IMR-90 (cell line): ENCODE measurements at regions not wholly inside any gene's neighbourhood (a gene's known extent, or its start where the extent isn't known, plus 50 kb on each side); places are given as distances from the start of the nearest gene placed in this dataset.

Experiments
- ATAC-seq: fragments of 200-7000 bp; cut with Tn5 transposase; 2 replicates; pipeline ENCODE4 v1.9.1; 2020; ENCODE audit warnings: low read depth, mild to moderate bottlenecking, moderate library complexity
- BruUV-seq: library from RNA; stranded (reverse); fragments of 400-500 nt; replicated peaks from 2 replicates; lab custom pipeline; 2021; lab: Mats Ljungman, UMichigan
- CTCF ChIA-PET: fragments of 300-600 bp; formaldehyde crosslinking; extraction: SDS; loops from one replicate; lab custom pipeline; 2021; ENCODE audit warnings: antibody characterized with exemption; lab: Yijun Ruan, JAX
- POLR2A ChIA-PET: fragments of 300-600 bp; sonication (Branson Sonifier 250); formaldehyde crosslinking; loops from one replicate; lab custom pipeline; 2022; ENCODE audit warnings: antibody characterized with exemption; ENCODE audit not compliant: unreplicated experiment; lab: Charles Lee
- DNase-seq: peaks from one replicate; pipeline ENCODE4 v3.0.0; 2013
- H2AFZ ChIP-seq: replicated peaks from 2 replicates; pipeline ENCODE3; 2013; ENCODE audit warnings: low read length, mild to moderate bottlenecking; ENCODE audit not compliant: poor library complexity
- H2AK5ac ChIP-seq: 2 replicates; pipeline ENCODE4 v1.6.1; 2013; ENCODE audit warnings: low read depth, low read length, inconsistent platforms
- H2AK9ac ChIP-seq: replicated peaks from 2 replicates; pipeline ENCODE3; 2013; ENCODE audit warnings: mild to moderate bottlenecking, low read depth, low read length, moderate library complexity; ENCODE audit not compliant: poor library complexity
- H2BK120ac ChIP-seq: 2 replicates; pipeline ENCODE4 v1.6.1; 2013; ENCODE audit warnings: low read depth, low read length, inconsistent platforms
- H2BK15ac ChIP-seq: 3 replicates; pipeline ENCODE4 v1.6.1; 2013; ENCODE audit warnings: low read depth, low read length, inconsistent platforms
- H2BK20ac ChIP-seq: 2 replicates; pipeline ENCODE4 v1.6.1; 2013; ENCODE audit warnings: low read depth, mild to moderate bottlenecking, inconsistent platforms, low read length, moderate library complexity
- H2BK5ac ChIP-seq: 2 replicates; pipeline ENCODE4 v1.6.1; 2013; ENCODE audit warnings: mild to moderate bottlenecking, low read depth, low read length, inconsistent platforms; ENCODE audit not compliant: poor library complexity, severe bottlenecking
- H3K14ac ChIP-seq: replicated peaks from 2 replicates; pipeline ENCODE4 v1.6.1; 2013; ENCODE audit warnings: low read depth, low read length, inconsistent platforms
- H3K18ac ChIP-seq: 2 replicates; pipeline ENCODE4 v1.6.1; 2013; ENCODE audit warnings: low read depth, low read length, control low read depth
- H3K23ac ChIP-seq: 2 replicates; pipeline ENCODE4 v1.6.1; 2013; ENCODE audit warnings: low read depth, low read length, inconsistent platforms
- H3K27ac ChIP-seq: 2 replicates; pipeline ENCODE4 v1.5.1; 2013; ENCODE audit warnings: mild to moderate bottlenecking, control low read depth, low read length; ENCODE audit not compliant: insufficient read depth
- H3K27me3 ChIP-seq: 2 replicates; pipeline ENCODE4 v1.6.1; 2013; ENCODE audit warnings: low read length; ENCODE audit not compliant: control insufficient read depth, insufficient read depth
- H3K36me3 ChIP-seq: 2 replicates; pipeline ENCODE4 v1.6.1; 2013; ENCODE audit warnings: low read length, mixed read lengths; ENCODE audit not compliant: control insufficient read depth, insufficient read depth
- H3K4ac ChIP-seq: 2 replicates; pipeline ENCODE4 v1.6.1; 2013; ENCODE audit warnings: low read depth, low read length, inconsistent platforms
- H3K4me1 ChIP-seq: 2 replicates; pipeline ENCODE4 v1.6.1; 2013; ENCODE audit warnings: low read length, mixed read lengths; ENCODE audit not compliant: control insufficient read depth, insufficient read depth
- H3K4me2 ChIP-seq: 2 replicates; pipeline ENCODE4 v1.6.1; 2013; ENCODE audit warnings: low read depth, mild to moderate bottlenecking, control low read depth, low read length, moderate library complexity
- H3K4me3 ChIP-seq: 2 replicates; pipeline ENCODE4 v1.5.1; 2013; ENCODE audit warnings: low read depth, mild to moderate bottlenecking, control low read depth, low read length, moderate library complexity; ENCODE audit not compliant: insufficient read depth
- H3K56ac ChIP-seq: 2 replicates; pipeline ENCODE4 v1.6.1; 2013; ENCODE audit warnings: low read length, inconsistent platforms; ENCODE audit not compliant: insufficient read depth; ENCODE audit errors: extremely low read depth
- H3K79me1 ChIP-seq, 2 experiments: 2 replicates each; pipeline ENCODE4 v1.6.1; 2013; ENCODE audit warnings: low read length in 2 of 2, inconsistent platforms in 1 of 2, low read depth in 1 of 2
- H3K9ac ChIP-seq: 2 replicates; pipeline ENCODE4 v1.6.1; 2013; ENCODE audit warnings: low read depth, low read length, control low read depth
- H3K9me1 ChIP-seq: 2 replicates; pipeline ENCODE4 v1.6.1; 2013; ENCODE audit warnings: low read length, inconsistent platforms; ENCODE audit not compliant: insufficient read depth
- H3K9me3 ChIP-seq: 2 replicates; pipeline ENCODE4 v1.6.1; 2013; ENCODE audit warnings: low read length; ENCODE audit not compliant: control insufficient read depth, insufficient read depth
- H4K20me1 ChIP-seq: 2 replicates; pipeline ENCODE4 v1.6.1; 2013; ENCODE audit warnings: low read length, inconsistent platforms; ENCODE audit not compliant: insufficient read depth
- H4K5ac ChIP-seq: 2 replicates; pipeline ENCODE4 v1.6.1; 2013; ENCODE audit warnings: mild to moderate bottlenecking, low read depth, low read length, control low read depth
- H4K8ac ChIP-seq, 2 experiments: 2 replicates each; pipeline ENCODE4 v1.6.1; 2013; ENCODE audit warnings: low read depth in 2 of 2, low read length in 2 of 2, control low read depth in 1 of 2, inconsistent platforms in 1 of 2
- H4K91ac ChIP-seq: 2 replicates; pipeline ENCODE4 v1.6.1; 2013; ENCODE audit warnings: low read depth, low read length, inconsistent platforms; ENCODE audit not compliant: insufficient read depth
- CTCF ChIP-seq: conservative IDR thresholded peaks from 2 replicates; pipeline ENCODE4 v1.5.1; 2012; ENCODE audit warnings: mild to moderate bottlenecking, low read depth, low read length, improper control_type of control experiment
- WGBS, 2 experiments: methylation state at CpG; one replicate each; pipeline versions ENCODE4 v1.1.5 to v1.1.7; 2013; ENCODE audit warnings: missing lambda C conversion rate in 2 of 2; ENCODE audit not compliant: insufficient read length in 1 of 2; ENCODE audit errors: extremely low coverage in 2 of 2; 5-methylcytosine and 5-hydroxymethylcytosine counted together
- dilution Hi-C: fragments of 300-500 bp; cut with HindIII; formaldehyde crosslinking; loops from one replicate; pipeline ENCODE4 v1.14.3; 2018; ENCODE audit warnings: low sequenced_read_pairs; ENCODE audit not compliant: unreplicated experiment
- in situ Hi-C: fragments of 300-500 bp; cut with MboI; formaldehyde crosslinking; loops from 3 replicates; pipeline ENCODE4 v1.14.3; 2019; ENCODE audit warnings: low sequenced_read_pairs, inconsistent platforms, mixed read lengths
- intact Hi-C: fragments of 100-400 bp; cut with micrococcal nuclease; formaldehyde crosslinking; loops from 2 replicates; pipeline ENCODE4 v1.10.0; 2022

GRCh38 chr3:176842914-176843313 lies 354.4 kb downstream of the TBL1XR1 start:
- H3K9ac ChIP-seq: no peak overlapping the region
- H3K23ac ChIP-seq: no peak overlapping the region
- no peak overlapping the region for H2BK15ac ChIP-seq
- no peak overlapping the region for H2BK5ac ChIP-seq
- no peak overlapping the region for H3K14ac ChIP-seq
- no peak overlapping the region for H2BK120ac ChIP-seq
- H3K4me3 ChIP-seq: no peak overlapping the region
- ATAC-seq (no peak), DNase-seq (no peak)
- in situ Hi-C loops (no loop called here), dilution Hi-C loops (no loop called here), intact Hi-C loops (no loop called here)
- no peak overlapping the region for H2AK9ac ChIP-seq
- no peaks in the 10 kb centered on the region for H3K4me1 ChIP-seq
- H4K5ac ChIP-seq: no peak overlapping the region
- no peak overlapping the region for H3K4me2 ChIP-seq
- no peak for TF ChIP-seq CTCF
- no peak overlapping the region for H3K56ac ChIP-seq
- CTCF ChIA-PET: no interaction called here
- no peak overlapping the region for H3K4ac ChIP-seq
- H4K8ac ChIP-seq: no peak overlapping the region
- no peaks in the 10 kb centered on the region for H3K27me3 ChIP-seq
- H4K20me1 ChIP-seq: no peaks in the 10 kb centered on the region
- no peak overlapping the region for H4K91ac ChIP-seq
- H3K27ac ChIP-seq: no peak overlapping the region
- POLR2A ChIA-PET: no interaction called here
- H3K18ac ChIP-seq: no peak overlapping the region
- no peaks in the 10 kb centered on the region for H3K9me1 ChIP-seq
- H2AK5ac ChIP-seq: no peak overlapping the region
- H2BK20ac ChIP-seq: no peak overlapping the region
- H3K36me3 ChIP-seq: no peaks in the 10 kb centered on the region
- no TSS peak for BruUV-seq
- WGBS, 2 experiments: no CpG with 5 or more reads among the region's 2 CpGs
- H3K79me1 ChIP-seq: no peaks in the 10 kb centered on the region
- H2AFZ ChIP-seq: no peak overlapping the region
- no peaks in the 10 kb centered on the region for H3K9me3 ChIP-seq
